PFSK-1 (cell line): ENCODE measurements at regions not wholly inside any gene's neighbourhood (a gene's known extent, or its start where the extent isn't known, plus 50 kb on each side); places are given as distances from the start of the nearest gene placed in this dataset.

Experiments used
- POLR2AphosphoS5 ChIP-seq: IDR thresholded peaks from 2 replicates; pipeline ENCODE4 v1.6.1; 2012; ENCODE audit warnings: low read depth, mild to moderate bottlenecking, control low read depth, low read length, moderate library complexity
- TF ChIP-seq, protein P1 (sequence below), 2 experiments: IDR thresholded peaks; 2 replicates each; pipeline versions ENCODE4 v1.6.1 to v1.8.0; 2011 to 2012; ENCODE audit warnings: low read depth in 2 of 2, low read length in 2 of 2, control low read depth in 1 of 2, inconsistent platforms in 1 of 2, mild to moderate bottlenecking in 1 of 2, moderate library complexity in 1 of 2; ENCODE audit not compliant: insufficient read depth in 1 of 2

- TF ChIP-seq POLR2AphosphoS5 = no peak
- TF ChIP-seq, protein P1, sequence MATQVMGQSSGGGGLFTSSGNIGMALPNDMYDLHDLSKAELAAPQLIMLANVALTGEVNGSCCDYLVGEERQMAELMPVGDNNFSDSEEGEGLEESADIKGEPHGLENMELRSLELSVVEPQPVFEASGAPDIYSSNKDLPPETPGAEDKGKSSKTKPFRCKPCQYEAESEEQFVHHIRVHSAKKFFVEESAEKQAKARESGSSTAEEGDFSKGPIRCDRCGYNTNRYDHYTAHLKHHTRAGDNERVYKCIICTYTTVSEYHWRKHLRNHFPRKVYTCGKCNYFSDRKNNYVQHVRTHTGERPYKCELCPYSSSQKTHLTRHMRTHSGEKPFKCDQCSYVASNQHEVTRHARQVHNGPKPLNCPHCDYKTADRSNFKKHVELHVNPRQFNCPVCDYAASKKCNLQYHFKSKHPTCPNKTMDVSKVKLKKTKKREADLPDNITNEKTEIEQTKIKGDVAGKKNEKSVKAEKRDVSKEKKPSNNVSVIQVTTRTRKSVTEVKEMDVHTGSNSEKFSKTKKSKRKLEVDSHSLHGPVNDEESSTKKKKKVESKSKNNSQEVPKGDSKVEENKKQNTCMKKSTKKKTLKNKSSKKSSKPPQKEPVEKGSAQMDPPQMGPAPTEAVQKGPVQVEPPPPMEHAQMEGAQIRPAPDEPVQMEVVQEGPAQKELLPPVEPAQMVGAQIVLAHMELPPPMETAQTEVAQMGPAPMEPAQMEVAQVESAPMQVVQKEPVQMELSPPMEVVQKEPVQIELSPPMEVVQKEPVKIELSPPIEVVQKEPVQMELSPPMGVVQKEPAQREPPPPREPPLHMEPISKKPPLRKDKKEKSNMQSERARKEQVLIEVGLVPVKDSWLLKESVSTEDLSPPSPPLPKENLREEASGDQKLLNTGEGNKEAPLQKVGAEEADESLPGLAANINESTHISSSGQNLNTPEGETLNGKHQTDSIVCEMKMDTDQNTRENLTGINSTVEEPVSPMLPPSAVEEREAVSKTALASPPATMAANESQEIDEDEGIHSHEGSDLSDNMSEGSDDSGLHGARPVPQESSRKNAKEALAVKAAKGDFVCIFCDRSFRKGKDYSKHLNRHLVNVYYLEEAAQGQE (IDR thresholded peaks at IDR 0.05; ENCODE audit: insufficient read depth in 1 of 2, low read depth in 2 of 2, low read length in 2 of 2) = no peak
Observed at GRCh38 chr16:48435906-48436305, 50.7 kb upstream of the SIAH1 start.
